ENCODE measurements at regions not wholly inside any gene's neighbourhood (a gene's known extent, or its start where the extent isn't known, plus 50 kb on each side); places are given as distances from the start of the nearest gene placed in this dataset.
"Not testable (repeated sequence)": the region's sequence is repeated elsewhere in the genome, so short reads cannot be mapped to it uniquely, and the experiment has no call there.

DNA sequence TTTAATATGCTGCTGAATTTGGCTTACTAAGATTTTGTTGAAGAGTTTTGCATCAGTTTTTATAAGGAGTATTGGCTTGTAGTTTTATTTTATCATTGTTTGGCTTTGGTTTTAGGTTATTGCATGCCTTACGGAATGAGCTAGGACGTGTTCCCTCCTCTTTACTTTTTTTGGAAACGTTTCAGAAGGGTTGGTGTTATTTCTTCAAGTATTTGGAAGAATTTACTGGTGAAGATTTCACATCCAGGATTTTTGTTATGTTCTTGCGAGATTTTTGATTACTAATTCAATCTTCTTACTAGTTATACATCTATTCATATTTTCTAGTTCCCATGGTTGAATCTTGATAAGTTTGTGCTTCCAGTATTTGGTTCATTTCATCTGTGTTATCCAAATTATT lies 823.2 kb downstream of the SLC6A15 start:
- DNase-seq (ENCODE audit: low read depth in 4 of 4, low spot score in 3 of 4): no peak

DNA sequence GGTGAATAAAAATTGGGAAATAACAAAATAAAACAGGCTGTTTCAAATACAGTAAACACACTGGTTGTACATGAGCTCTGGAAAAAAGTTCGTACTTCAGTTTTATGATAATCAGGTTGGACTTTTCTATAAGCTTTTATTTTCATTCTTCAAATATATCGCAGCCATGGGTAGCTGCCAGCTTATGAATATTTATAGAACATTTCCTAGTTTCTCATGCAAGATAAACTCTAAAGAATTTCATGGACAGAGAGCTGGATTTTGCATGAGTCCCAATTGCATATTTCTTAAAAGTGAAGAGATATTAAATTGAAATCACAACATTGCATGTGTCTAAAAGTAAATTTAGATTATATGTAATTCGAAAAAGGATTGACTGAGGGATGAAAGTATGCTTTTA lies 827.6 kb downstream of the SLC6A15 start:
- DNase-seq (ENCODE audit: low read depth in 4 of 4, low spot score in 3 of 4): no peak

DNA sequence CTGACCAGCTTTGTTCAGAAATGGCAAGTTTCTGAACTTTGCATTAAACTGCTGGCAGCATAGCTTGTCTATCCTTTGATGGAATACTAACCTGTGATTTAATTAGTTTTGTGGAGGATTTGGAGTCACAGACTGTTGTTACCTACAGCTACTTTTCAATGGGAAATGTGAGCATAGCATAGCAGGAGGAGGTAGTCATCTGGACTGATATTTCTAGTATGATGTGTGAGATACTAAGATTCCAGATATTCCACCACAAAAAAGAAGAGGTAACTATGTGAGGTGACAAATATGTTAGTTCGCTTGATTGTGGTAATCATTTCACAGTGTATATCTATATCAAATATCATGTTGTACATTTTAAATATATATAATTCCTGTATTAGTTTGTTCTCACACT lies 833.0 kb downstream of the SLC6A15 start:
- DNase-seq (ENCODE audit: low read depth in 4 of 4, low spot score in 3 of 4): no peak

GRCh38 chr12:84077679-84078078 lies 834.9 kb downstream of the SLC6A15 start:
- no peak for DNase-seq (ENCODE audit: low read depth in 4 of 4, low spot score in 3 of 4)

GRCh38 chr12:84075991-84076390 lies 836.6 kb downstream of the SLC6A15 start:
- no peak for DNase-seq (ENCODE audit: low read depth in 4 of 4, low spot score in 3 of 4)

GRCh38 chr12:84073401-84073800 lies 839.2 kb downstream of the SLC6A15 start:
- DNase-seq (ENCODE audit: low read depth in 4 of 4, low spot score in 3 of 4): no peak

DNA sequence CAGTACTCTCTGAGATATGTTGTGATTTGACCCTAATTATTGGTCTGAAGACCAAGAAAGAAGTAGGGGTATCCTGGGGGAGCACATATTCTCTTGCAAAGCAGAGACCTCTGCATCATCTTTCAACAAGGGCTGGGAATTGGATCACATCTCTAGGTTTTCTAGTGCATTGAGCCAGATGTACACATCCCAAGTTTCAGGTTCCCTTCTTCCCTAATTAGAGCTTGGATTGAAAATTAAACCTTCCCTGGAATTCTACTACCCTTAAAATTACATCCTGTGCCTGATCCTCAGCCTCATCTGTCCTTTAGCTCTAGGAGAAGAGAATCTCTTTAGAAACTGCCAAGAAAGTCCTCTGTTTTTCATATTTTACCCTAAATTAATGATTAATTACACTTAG lies 839.6 kb downstream of the SLC6A15 start:
- DNase-seq (ENCODE audit: low read depth in 4 of 4, low spot score in 3 of 4): no peak

- DNase-seq (ENCODE audit: low read depth in 4 of 4, low spot score in 3 of 4): no peak
Measured at GRCh38 chr12:84070292-84070691, 842.3 kb downstream of the SLC6A15 start.

GRCh38 chr12:84069699-84070098 lies 842.9 kb downstream of the SLC6A15 start:
- no peak for DNase-seq (ENCODE audit: low read depth in 4 of 4, low spot score in 3 of 4)

GRCh38 chr12:84069198-84069597 lies 843.4 kb downstream of the SLC6A15 start:
- DNase-seq (ENCODE audit: low read depth in 4 of 4, low spot score in 3 of 4): no peak

GRCh38 chr12:84058136-84058535 lies 854.5 kb downstream of the SLC6A15 start:
- DNase-seq (ENCODE audit: low read depth in 4 of 4, low spot score in 3 of 4): no peak

GRCh38 chr12:84054811-84055210 lies 857.8 kb downstream of the SLC6A15 start:
- no peak for DNase-seq (ENCODE audit: low read depth in 4 of 4, low spot score in 3 of 4)

DNA sequence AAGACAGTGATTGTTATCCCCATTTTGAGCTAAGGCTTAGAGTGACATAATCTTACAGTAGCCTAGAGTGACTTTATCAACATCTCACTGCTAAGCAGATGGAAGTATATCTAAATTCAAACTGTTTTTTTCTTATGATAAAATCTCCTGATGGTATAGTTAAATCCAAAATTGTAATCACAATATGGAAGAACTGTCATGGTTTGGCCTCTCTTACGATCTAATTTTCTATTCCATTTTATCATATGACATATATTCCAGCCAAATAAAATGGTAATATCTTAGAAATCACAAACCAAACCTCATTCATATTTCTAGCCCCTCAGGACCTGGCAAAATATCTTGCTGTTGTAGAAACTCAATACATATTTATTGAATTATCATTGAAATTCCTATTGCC lies 864.7 kb downstream of the SLC6A15 start:
- DNase-seq (ENCODE audit: low read depth in 4 of 4, low spot score in 3 of 4): no peak

DNA sequence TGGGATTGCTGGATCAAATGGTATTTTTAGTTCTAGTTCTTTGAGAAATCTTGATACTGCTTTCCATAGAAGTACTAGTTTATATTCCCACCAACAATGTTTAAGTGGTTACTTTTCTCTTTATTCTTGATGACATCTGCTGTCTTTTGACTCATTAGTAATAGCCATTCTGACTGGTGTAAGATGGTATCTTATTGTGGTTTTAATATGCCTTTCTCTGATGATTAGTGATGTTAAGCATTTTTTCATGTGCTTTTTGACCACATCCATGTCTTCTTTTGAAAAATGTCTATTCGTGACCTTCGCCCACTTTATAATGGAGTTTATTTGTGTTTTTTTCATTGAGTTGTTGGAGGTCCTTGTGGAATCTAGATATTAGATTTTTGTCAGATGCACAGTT lies 865.7 kb downstream of the SLC6A15 start:
- DNase-seq (ENCODE audit: low read depth in 4 of 4, low spot score in 3 of 4): no peak

DNA sequence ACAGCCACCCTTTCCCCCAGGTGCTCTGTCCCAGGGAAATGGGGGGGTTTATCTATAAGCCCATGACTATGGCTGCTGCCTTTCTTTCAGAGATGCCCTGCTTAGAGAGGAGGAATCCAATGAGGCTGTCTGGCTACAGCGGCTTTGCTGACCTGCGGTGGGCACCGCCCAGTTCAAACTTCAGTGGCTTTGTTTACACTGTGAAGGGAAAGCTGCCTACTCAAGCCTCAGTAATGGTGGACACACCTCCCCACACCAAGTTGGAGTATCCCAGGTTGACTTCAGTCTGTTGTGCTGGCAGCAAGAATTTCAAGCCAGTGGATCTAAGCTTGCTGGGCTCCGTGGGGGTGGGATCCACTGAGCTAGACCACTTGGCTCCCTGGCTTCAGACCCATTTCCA lies 869.2 kb downstream of the SLC6A15 start:
- DNase-seq (ENCODE audit: low read depth in 4 of 4, low spot score in 3 of 4): no peak

GRCh38 chr12:84038242-84038641 lies 874.4 kb downstream of the SLC6A15 start:
- DNase-seq (ENCODE audit: low read depth in 4 of 4, low spot score in 3 of 4): no peak

DNA sequence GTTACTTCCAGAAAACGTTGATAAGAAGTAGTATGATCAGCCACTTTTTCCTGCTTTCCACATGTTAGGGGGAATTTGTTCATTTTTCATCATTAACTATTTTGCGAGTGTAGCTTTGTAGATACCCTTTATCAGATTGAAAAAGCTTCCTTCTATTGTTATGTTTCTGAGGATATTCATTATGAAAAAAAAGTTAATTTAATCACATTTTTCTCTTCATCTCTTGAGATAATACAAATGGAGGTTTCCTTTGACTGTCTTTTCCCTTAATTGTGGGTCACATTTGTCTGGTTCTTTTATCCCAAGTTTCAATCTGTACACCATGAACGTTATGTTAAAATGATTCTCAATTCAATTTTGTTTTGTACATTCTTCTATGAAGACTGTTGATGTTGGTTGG lies 875.7 kb downstream of the SLC6A15 start:
- no peak for DNase-seq (ENCODE audit: low read depth in 4 of 4, low spot score in 3 of 4)

DNA sequence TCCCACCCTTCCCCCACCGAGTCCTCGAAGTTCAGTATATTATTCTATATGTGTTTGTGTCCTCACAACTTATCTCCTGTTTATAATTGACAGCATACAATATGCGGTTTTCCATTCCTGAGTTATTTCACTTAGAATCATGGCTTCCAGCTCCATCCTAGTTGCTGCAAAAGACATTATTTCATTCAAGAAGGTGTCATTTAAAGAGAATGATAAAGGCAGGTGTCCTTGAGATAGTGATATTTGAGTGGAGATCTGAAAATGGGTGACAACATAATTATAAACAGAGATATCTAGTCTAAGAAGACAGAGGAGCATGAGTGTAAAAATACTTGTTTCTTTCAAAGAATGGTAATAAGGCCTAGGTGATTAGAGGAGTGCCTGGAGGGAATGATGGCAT lies 876.8 kb downstream of the SLC6A15 start:
- DNase-seq (ENCODE audit: low read depth in 4 of 4, low spot score in 3 of 4): no peak

DNA sequence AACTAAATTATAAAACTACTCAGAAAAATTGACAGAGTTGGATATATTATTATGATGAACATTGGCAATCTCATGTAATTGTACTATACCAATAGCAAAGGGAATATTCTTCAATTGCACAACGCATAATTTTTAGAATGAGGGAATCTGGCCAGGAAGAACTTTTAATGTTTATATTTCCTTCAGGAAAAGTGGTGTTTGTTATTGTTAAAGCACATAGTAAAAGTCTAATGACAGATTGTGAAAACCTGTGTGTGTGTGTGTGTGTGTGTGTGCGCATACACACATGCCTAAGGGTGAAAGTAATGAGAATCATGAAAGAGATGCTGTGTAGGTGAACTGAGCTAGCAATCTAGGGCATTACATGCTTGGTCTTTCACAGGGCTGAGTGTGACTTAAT lies 877.7 kb downstream of the SLC6A15 start:
- DNase-seq (ENCODE audit: low read depth in 4 of 4, low spot score in 3 of 4): no peak

DNA sequence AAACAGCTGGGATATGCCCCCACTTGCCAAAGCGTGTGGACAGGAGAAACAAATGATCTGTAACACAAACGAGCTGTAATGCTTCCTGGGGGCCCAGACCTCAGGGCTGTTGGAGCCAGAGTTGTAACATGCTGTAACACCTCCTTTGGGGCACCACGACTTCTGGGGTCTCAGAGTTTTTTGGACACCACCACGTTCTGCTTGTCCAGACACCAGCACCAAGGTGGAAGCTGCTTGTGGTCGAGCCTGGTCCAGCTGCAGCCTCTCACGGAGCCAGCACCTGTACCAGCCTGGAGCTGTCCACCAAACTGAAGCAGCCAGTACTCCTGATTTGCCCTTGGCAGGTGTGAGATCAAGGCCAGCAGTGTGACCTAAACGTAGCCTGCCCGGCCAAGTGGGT lies 879.4 kb downstream of the SLC6A15 start:
- no peak for DNase-seq (ENCODE audit: low read depth in 4 of 4, low spot score in 3 of 4)

- DNase-seq (ENCODE audit: low read depth in 4 of 4, low spot score in 3 of 4): not testable (repeated sequence)
Measured at GRCh38 chr12:84018556-84019179, 893.9 kb downstream of the SLC6A15 start.

- DNase-seq (ENCODE audit: low read depth in 4 of 4, low spot score in 3 of 4): no peak
Measured at GRCh38 chr12:84016956-84017355, 895.6 kb downstream of the SLC6A15 start.

DNA sequence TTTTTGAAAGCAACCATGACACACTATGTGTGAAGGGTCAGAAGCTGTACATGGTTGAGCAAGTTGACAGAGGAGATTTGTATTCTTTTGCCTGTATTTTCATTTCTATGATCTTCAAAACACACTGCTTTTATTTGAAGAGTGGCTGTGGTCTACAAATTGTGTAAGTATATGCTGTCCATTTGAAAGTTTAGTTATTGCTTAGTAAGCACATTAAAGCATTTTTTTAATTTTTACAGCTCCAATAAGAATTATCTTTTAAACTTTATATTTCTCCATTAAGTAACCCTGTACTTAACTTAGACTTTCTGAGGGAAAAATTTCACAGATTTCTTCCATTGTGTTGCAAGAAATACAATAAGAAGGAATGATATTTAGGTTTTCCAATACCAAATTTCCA lies 915.2 kb downstream of the SLC6A15 start:
- DNase-seq (ENCODE audit: low read depth in 4 of 4, low spot score in 3 of 4): no peak
